SU-DHL-6 (cell line): ENCODE measurements at regions not wholly inside any gene's neighbourhood (a gene's known extent, or its start where the extent isn't known, plus 50 kb on each side); places are given as distances from the start of the nearest gene placed in this dataset.

ENCODE experiments used
- H2AFZ ChIP-seq: fragments of 200-600 bp; sonication (generic); 2 replicates; pipeline ENCODE4 v1.6.1; 2014; ENCODE audit warnings: low read depth, mild to moderate bottlenecking, moderate library complexity, mixed read lengths, antibody characterized with exemption, low read length; ENCODE audit not compliant: severe bottlenecking
- H3F3A ChIP-seq: fragments of 200-600 bp; shearing (Covaris generic); 2 replicates; pipeline ENCODE4 v1.6.0; 2016; ENCODE audit warnings: antibody characterized with exemption, mild to moderate bottlenecking; ENCODE audit not compliant: insufficient read depth
- H3K27ac ChIP-seq: fragments of 200-600 bp; sonication (generic); 2 replicates; pipeline ENCODE4 v1.5.1; 2016; ENCODE audit warnings: low read depth, mild to moderate bottlenecking, low read length, moderate library complexity, mixed read lengths
- H3K27me3 ChIP-seq: fragments of 200-600 bp; sonication (generic), shearing (Covaris generic); 2 replicates; pipeline ENCODE4 v1.6.0; 2014; ENCODE audit warnings: mild to moderate bottlenecking, low read length
- H3K36me3 ChIP-seq: fragments of 200-600 bp; sonication (generic); 2 replicates; pipeline ENCODE4 v1.6.1; 2014; ENCODE audit warnings: mild to moderate bottlenecking, low read length, mixed read lengths
- H3K4me2 ChIP-seq: fragments of 300-600, 200-600 bp; shearing (Covaris generic), sonication (generic); 2 replicates; pipeline ENCODE4 v1.6.0; 2014; ENCODE audit warnings: low read length, low read depth, mild to moderate bottlenecking; ENCODE audit not compliant: poor library complexity, severe bottlenecking
- H3K4me3 ChIP-seq: fragments of 200-600 bp; sonication (generic); 2 replicates; pipeline ENCODE4 v1.5.1; 2014; ENCODE audit warnings: antibody characterized with exemption, low read length, mild to moderate bottlenecking, mixed read lengths; ENCODE audit not compliant: insufficient read depth, poor library complexity, severe bottlenecking
- H3K79me2 ChIP-seq: fragments of 200-600 bp; sonication (generic); 2 replicates; pipeline ENCODE4 v1.6.1; 2014; ENCODE audit warnings: mild to moderate bottlenecking, low read length, moderate library complexity; ENCODE audit not compliant: insufficient read depth
- H3K9ac ChIP-seq: fragments of 200-600 bp; sonication (generic); 2 replicates; pipeline ENCODE4 v1.7.0; 2014; ENCODE audit warnings: mild to moderate bottlenecking, low read length
- H3K9me2 ChIP-seq: fragments of 200-600 bp; sonication (generic); replicated peaks from 2 replicates; pipeline ENCODE4 v1.6.1; 2014; ENCODE audit warnings: low read length; ENCODE audit not compliant: insufficient read depth
- H3K9me3 ChIP-seq: fragments of 200-600 bp; sonication (generic); 2 replicates; pipeline ENCODE4 v1.6.1; 2014; ENCODE audit warnings: low read length, mixed read lengths; ENCODE audit not compliant: insufficient read depth
- H4K20me1 ChIP-seq: fragments of 200-600 bp; sonication (generic); 2 replicates; pipeline ENCODE4 v1.6.1; 2014; ENCODE audit warnings: low read depth, mild to moderate bottlenecking, antibody characterized with exemption, low read length, moderate library complexity, mixed read lengths
- CTCF ChIP-seq: fragments of 200-600 bp; sonication (generic); IDR thresholded peaks from one replicate; pipeline ENCODE4 v1.5.1; 2017; ENCODE audit warnings: antibody characterized with exemption, mild to moderate bottlenecking, low read length, moderate library complexity; ENCODE audit not compliant: insufficient read depth, poor library complexity, severe bottlenecking
- EZH2phosphoT487 ChIP-seq: fragments of 200-600 bp; sonication (generic), shearing (Covaris generic); conservative IDR thresholded peaks from 2 replicates; pipeline ENCODE4 v1.6.1; 2018; ENCODE audit warnings: mild to moderate bottlenecking, antibody characterized with exemption, low read length, moderate library complexity, mixed read lengths

- H3K4me3 ChIP-seq, result no peak overlapping the region
- H3K27ac ChIP-seq, result no peak overlapping the region
- no peaks in the 10 kb centered on the region for H4K20me1 ChIP-seq
- H3K9me2 ChIP-seq, result no peaks in the 10 kb centered on the region
- no peak overlapping the region for H3K9ac ChIP-seq
- H3K79me2 ChIP-seq, result no peaks in the 10 kb centered on the region
- H3K36me3 ChIP-seq, result no peaks in the 10 kb centered on the region
- no peak overlapping the region for H2AFZ ChIP-seq
- H3K27me3 ChIP-seq, result no peaks in the 10 kb centered on the region
- no peaks in the 10 kb centered on the region for H3F3A ChIP-seq
- TF ChIP-seq CTCF (no peak), EZH2phosphoT487 (no peak)
- no peaks in the 10 kb centered on the region for H3K9me3 ChIP-seq
- no peak overlapping the region for H3K4me2 ChIP-seq
Observed at GRCh38 chr20:10877342-10877741, 203.5 kb upstream of the JAG1 start.

GRCh38 chr20:10883166-10883565 is 209.4 kb upstream of the JAG1 start:
- H3K27ac ChIP-seq, result no peak overlapping the region
- H3K4me2 ChIP-seq, result no peak overlapping the region
- no peaks in the 10 kb centered on the region for H3K79me2 ChIP-seq
- H4K20me1 ChIP-seq, result no peaks in the 10 kb centered on the region
- H3K9me2 ChIP-seq, result no peaks in the 10 kb centered on the region
- H3K9me3 ChIP-seq, result no peaks in the 10 kb centered on the region
- no peak overlapping the region for H3K9ac ChIP-seq
- no peaks in the 10 kb centered on the region for H3K27me3 ChIP-seq
- no peak overlapping the region for H3K4me3 ChIP-seq
- no peak for TF ChIP-seq CTCF
- TF ChIP-seq EZH2phosphoT487, result no peak
- no peaks in the 10 kb centered on the region for H3K36me3 ChIP-seq
- H2AFZ ChIP-seq, result no peak overlapping the region
- no peaks in the 10 kb centered on the region for H3F3A ChIP-seq

DNA sequence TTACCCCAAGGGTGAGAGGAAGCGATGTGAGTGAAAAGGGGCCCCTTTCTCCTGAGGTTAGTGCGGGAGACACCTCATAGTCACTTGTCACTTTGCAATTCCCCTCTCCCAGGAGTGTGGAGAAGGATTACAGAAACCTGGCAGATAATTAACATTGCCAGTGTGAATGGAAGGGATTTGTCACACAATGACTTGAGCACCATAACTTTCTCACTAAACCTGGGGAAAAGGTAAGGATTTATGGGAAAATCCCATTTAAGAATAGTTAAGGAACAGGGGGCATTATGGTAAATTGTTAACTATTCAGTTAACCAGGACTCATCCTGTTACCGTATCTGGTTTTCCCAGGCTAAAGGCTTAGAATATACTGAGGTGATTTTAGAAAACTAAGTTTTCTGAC is 219.5 kb upstream of the JAG1 start:
- Histone ChIP-seq H3K27me3 (no peaks in the 10 kb centered on the region), H3K27ac (no peak overlapping the region), H3K4me2 (no peak overlapping the region), H2AFZ (no peak overlapping the region), H3K79me2 (no peaks in the 10 kb centered on the region), H3K4me3 (no peak overlapping the region), H3K9me2 (0 out of 2 replicates have a peak, but pooled peaks cover 5% of the 10 kb centered on the region), H3F3A (no peaks in the 10 kb centered on the region), H3K36me3 (no peaks in the 10 kb centered on the region), H4K20me1 (no peaks in the 10 kb centered on the region), H3K9me3 (no peaks in the 10 kb centered on the region), H3K9ac (no peak overlapping the region)
- no peak for TF ChIP-seq CTCF
- no peak for TF ChIP-seq EZH2phosphoT487
